HCT116 (cell line): ENCODE measurements at regions not wholly inside any gene's neighbourhood (a gene's known extent, or its start where the extent isn't known, plus 50 kb on each side); places are given as distances from the start of the nearest gene placed in this dataset.

ENCODE experiments used
- CTCF ChIP-seq, 3 experiments: fragments of 200-600 bp in 1 of 3; sonication (generic) in 1 of 3; IDR thresholded peaks in 2 of 3; conservative IDR thresholded peaks in 1 of 3; 2 replicates each; pipeline ENCODE4 v1.5.1; 2012 to 2017; ENCODE audit warnings: low read depth in 2 of 3, low read length in 2 of 3, antibody characterized with exemption in 1 of 3, borderline replicate concordance in 1 of 3, control low read depth in 1 of 3, mild to moderate bottlenecking in 1 of 3, mixed read lengths in 1 of 3, mixed run types in 1 of 3, moderate library complexity in 1 of 3; ENCODE audit not compliant: insufficient read depth in 1 of 3
- JUND ChIP-seq: IDR thresholded peaks from 2 replicates; pipeline ENCODE4 v1.6.1; 2012

- TF ChIP-seq JUND = no peak
- TF ChIP-seq CTCF (IDR thresholded peaks at IDR 0.05 in 2 of 3, conservative IDR thresholded peaks at IDR 0.05 in 1 of 3; ENCODE audit: borderline replicate concordance in 1 of 3, insufficient read depth in 1 of 3, low read depth in 2 of 3, low read length in 2 of 3) = no peak
Measured at GRCh38 chr9:2332663-2333062, 288.9 kb upstream of the VLDLR start.
